IMR-90 (cell line): ENCODE measurements at regions not wholly inside any gene's neighbourhood (a gene's known extent, or its start where the extent isn't known, plus 50 kb on each side); places are given as distances from the start of the nearest gene placed in this dataset.

Source experiments
- ATAC-seq: fragments of 200-7000 bp; cut with Tn5 transposase; 2 replicates; pipeline ENCODE4 v1.9.1; 2020; ENCODE audit warnings: low read depth, mild to moderate bottlenecking, moderate library complexity
- BruUV-seq: library from RNA; stranded (reverse); fragments of 400-500 nt; replicated peaks from 2 replicates; lab custom pipeline; 2021; lab: Mats Ljungman, UMichigan
- CTCF ChIA-PET: fragments of 300-600 bp; formaldehyde crosslinking; extraction: SDS; loops from one replicate; lab custom pipeline; 2021; ENCODE audit warnings: antibody characterized with exemption; lab: Yijun Ruan, JAX
- POLR2A ChIA-PET: fragments of 300-600 bp; sonication (Branson Sonifier 250); formaldehyde crosslinking; loops from one replicate; lab custom pipeline; 2022; ENCODE audit warnings: antibody characterized with exemption; ENCODE audit not compliant: unreplicated experiment; lab: Charles Lee
- DNase-seq: peaks from one replicate; pipeline ENCODE4 v3.0.0; 2013
- H2AFZ ChIP-seq: replicated peaks from 2 replicates; pipeline ENCODE3; 2013; ENCODE audit warnings: low read length, mild to moderate bottlenecking; ENCODE audit not compliant: poor library complexity
- H2AK5ac ChIP-seq: 2 replicates; pipeline ENCODE4 v1.6.1; 2013; ENCODE audit warnings: low read depth, low read length, inconsistent platforms
- H2AK9ac ChIP-seq: replicated peaks from 2 replicates; pipeline ENCODE3; 2013; ENCODE audit warnings: mild to moderate bottlenecking, low read depth, low read length, moderate library complexity; ENCODE audit not compliant: poor library complexity
- H2BK120ac ChIP-seq: 2 replicates; pipeline ENCODE4 v1.6.1; 2013; ENCODE audit warnings: low read depth, low read length, inconsistent platforms
- H2BK15ac ChIP-seq: 3 replicates; pipeline ENCODE4 v1.6.1; 2013; ENCODE audit warnings: low read depth, low read length, inconsistent platforms
- H2BK20ac ChIP-seq: 2 replicates; pipeline ENCODE4 v1.6.1; 2013; ENCODE audit warnings: low read depth, mild to moderate bottlenecking, inconsistent platforms, low read length, moderate library complexity
- H2BK5ac ChIP-seq: 2 replicates; pipeline ENCODE4 v1.6.1; 2013; ENCODE audit warnings: mild to moderate bottlenecking, low read depth, low read length, inconsistent platforms; ENCODE audit not compliant: poor library complexity, severe bottlenecking
- H3K14ac ChIP-seq: replicated peaks from 2 replicates; pipeline ENCODE4 v1.6.1; 2013; ENCODE audit warnings: low read depth, low read length, inconsistent platforms
- H3K18ac ChIP-seq: 2 replicates; pipeline ENCODE4 v1.6.1; 2013; ENCODE audit warnings: low read depth, low read length, control low read depth
- H3K23ac ChIP-seq: 2 replicates; pipeline ENCODE4 v1.6.1; 2013; ENCODE audit warnings: low read depth, low read length, inconsistent platforms
- H3K27ac ChIP-seq: 2 replicates; pipeline ENCODE4 v1.5.1; 2013; ENCODE audit warnings: mild to moderate bottlenecking, control low read depth, low read length; ENCODE audit not compliant: insufficient read depth
- H3K27me3 ChIP-seq: 2 replicates; pipeline ENCODE4 v1.6.1; 2013; ENCODE audit warnings: low read length; ENCODE audit not compliant: control insufficient read depth, insufficient read depth
- H3K36me3 ChIP-seq: 2 replicates; pipeline ENCODE4 v1.6.1; 2013; ENCODE audit warnings: low read length, mixed read lengths; ENCODE audit not compliant: control insufficient read depth, insufficient read depth
- H3K4ac ChIP-seq: 2 replicates; pipeline ENCODE4 v1.6.1; 2013; ENCODE audit warnings: low read depth, low read length, inconsistent platforms
- H3K4me1 ChIP-seq: 2 replicates; pipeline ENCODE4 v1.6.1; 2013; ENCODE audit warnings: low read length, mixed read lengths; ENCODE audit not compliant: control insufficient read depth, insufficient read depth
- H3K4me2 ChIP-seq: 2 replicates; pipeline ENCODE4 v1.6.1; 2013; ENCODE audit warnings: low read depth, mild to moderate bottlenecking, control low read depth, low read length, moderate library complexity
- H3K4me3 ChIP-seq: 2 replicates; pipeline ENCODE4 v1.5.1; 2013; ENCODE audit warnings: low read depth, mild to moderate bottlenecking, control low read depth, low read length, moderate library complexity; ENCODE audit not compliant: insufficient read depth
- H3K56ac ChIP-seq: 2 replicates; pipeline ENCODE4 v1.6.1; 2013; ENCODE audit warnings: low read length, inconsistent platforms; ENCODE audit not compliant: insufficient read depth; ENCODE audit errors: extremely low read depth
- H3K79me1 ChIP-seq, 2 experiments: 2 replicates each; pipeline ENCODE4 v1.6.1; 2013; ENCODE audit warnings: low read length in 2 of 2, inconsistent platforms in 1 of 2, low read depth in 1 of 2
- H3K9ac ChIP-seq: 2 replicates; pipeline ENCODE4 v1.6.1; 2013; ENCODE audit warnings: low read depth, low read length, control low read depth
- H3K9me1 ChIP-seq: 2 replicates; pipeline ENCODE4 v1.6.1; 2013; ENCODE audit warnings: low read length, inconsistent platforms; ENCODE audit not compliant: insufficient read depth
- H3K9me3 ChIP-seq: 2 replicates; pipeline ENCODE4 v1.6.1; 2013; ENCODE audit warnings: low read length; ENCODE audit not compliant: control insufficient read depth, insufficient read depth
- H4K20me1 ChIP-seq: 2 replicates; pipeline ENCODE4 v1.6.1; 2013; ENCODE audit warnings: low read length, inconsistent platforms; ENCODE audit not compliant: insufficient read depth
- H4K5ac ChIP-seq: 2 replicates; pipeline ENCODE4 v1.6.1; 2013; ENCODE audit warnings: mild to moderate bottlenecking, low read depth, low read length, control low read depth
- H4K8ac ChIP-seq, 2 experiments: 2 replicates each; pipeline ENCODE4 v1.6.1; 2013; ENCODE audit warnings: low read depth in 2 of 2, low read length in 2 of 2, control low read depth in 1 of 2, inconsistent platforms in 1 of 2
- H4K91ac ChIP-seq: 2 replicates; pipeline ENCODE4 v1.6.1; 2013; ENCODE audit warnings: low read depth, low read length, inconsistent platforms; ENCODE audit not compliant: insufficient read depth
- CEBPB ChIP-seq: IDR thresholded peaks from 2 replicates; pipeline ENCODE4 v1.6.1; 2012; ENCODE audit warnings: low read depth, low read length, improper control_type of control experiment
- MAFK ChIP-seq: IDR thresholded peaks from 2 replicates; pipeline ENCODE4 v1.6.1; 2012; ENCODE audit warnings: low read depth, low read length, improper control_type of control experiment
- MXI1 ChIP-seq: IDR thresholded peaks from 2 replicates; pipeline ENCODE4 v1.6.1; 2012; ENCODE audit warnings: low read depth, mild to moderate bottlenecking, low read length, moderate library complexity, borderline replicate concordance
- RCOR1 ChIP-seq: IDR thresholded peaks from 2 replicates; pipeline ENCODE4 v1.6.1; 2012; ENCODE audit warnings: mild to moderate bottlenecking, low read length, improper control_type of control experiment; ENCODE audit not compliant: insufficient replicate concordance
- dilution Hi-C: fragments of 300-500 bp; cut with HindIII; formaldehyde crosslinking; loops from one replicate; pipeline ENCODE4 v1.14.3; 2018; ENCODE audit warnings: low sequenced_read_pairs; ENCODE audit not compliant: unreplicated experiment
- in situ Hi-C: fragments of 300-500 bp; cut with MboI; formaldehyde crosslinking; loops from 3 replicates; pipeline ENCODE4 v1.14.3; 2019; ENCODE audit warnings: low sequenced_read_pairs, inconsistent platforms, mixed read lengths
- intact Hi-C: fragments of 100-400 bp; cut with micrococcal nuclease; formaldehyde crosslinking; loops from 2 replicates; pipeline ENCODE4 v1.10.0; 2022

DNA sequence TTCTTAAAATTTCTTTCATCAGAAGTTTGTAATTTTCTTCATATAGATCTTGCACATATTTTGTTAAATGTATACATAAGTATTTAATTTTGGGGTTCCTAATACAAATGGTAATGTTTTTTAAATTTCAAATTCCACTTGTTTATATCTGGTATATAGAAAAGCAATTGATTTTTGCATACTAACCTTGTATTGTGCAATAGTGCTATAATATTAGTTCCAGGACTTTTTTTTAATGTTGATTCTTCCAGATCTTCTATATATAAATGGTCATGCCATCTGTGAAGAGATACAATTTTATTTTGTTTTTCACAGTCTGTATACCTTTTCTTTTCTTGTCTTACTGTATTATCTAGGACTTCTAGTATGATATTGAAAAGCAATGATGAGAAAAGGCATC, 665.0 kb downstream of the OTOL1 start:
- Histone ChIP-seq H3K79me1 (no peaks in the 10 kb centered on the region), H4K5ac (no peak overlapping the region), H3K27me3 (no peaks in the 10 kb centered on the region), H2AFZ (no peak overlapping the region), H3K4ac (no peak overlapping the region), H3K18ac (no peak overlapping the region), H3K4me2 (no peak overlapping the region), H3K56ac (no peak overlapping the region), H3K4me1 (peaks cover 4% of the 10 kb centered on the region; the same call in 1 of the 2 replicates), H2BK20ac (no peak overlapping the region), H4K91ac (no peak overlapping the region), H3K14ac (no peak overlapping the region), H4K8ac (no peak overlapping the region), H3K4me3 (no peak overlapping the region), H3K27ac (no peak overlapping the region), H2BK5ac (no peak overlapping the region), H2BK120ac (no peak overlapping the region), H2AK9ac (no peak overlapping the region), H4K20me1 (no peaks in the 10 kb centered on the region), H2AK5ac (no peak overlapping the region), H3K9ac (no peak overlapping the region), H3K9me1 (no peaks in the 10 kb centered on the region; the same call in 1 of the 2 replicates), H3K36me3 (no peaks in the 10 kb centered on the region), H3K23ac (no peak overlapping the region), H2BK15ac (no peak overlapping the region), H3K9me3 (no peaks in the 10 kb centered on the region)
- no TSS peak for BruUV-seq
- intact Hi-C loops (no loop called here), dilution Hi-C loops (no loop called here), in situ Hi-C loops (no loop called here)
- ATAC-seq (no peak), DNase-seq (no peak)
- ChIA-PET CTCF (interaction anchor here (1.0 kb wide), 1 partner anchor 39 kb away, joined by 3 read pairs; no protein-coding TSS in a partner anchor), POLR2A (no interaction called here)
- TF ChIP-seq MAFK, result no peak
- no peak for TF ChIP-seq MXI1
- no peak for TF ChIP-seq RCOR1
- peak; percentile 59 for TF ChIP-seq CEBPB
